ENCODE measurements at regions not wholly inside any gene's neighbourhood (a gene's known extent, or its start where the extent isn't known, plus 50 kb on each side); places are given as distances from the start of the nearest gene placed in this dataset.

DNA sequence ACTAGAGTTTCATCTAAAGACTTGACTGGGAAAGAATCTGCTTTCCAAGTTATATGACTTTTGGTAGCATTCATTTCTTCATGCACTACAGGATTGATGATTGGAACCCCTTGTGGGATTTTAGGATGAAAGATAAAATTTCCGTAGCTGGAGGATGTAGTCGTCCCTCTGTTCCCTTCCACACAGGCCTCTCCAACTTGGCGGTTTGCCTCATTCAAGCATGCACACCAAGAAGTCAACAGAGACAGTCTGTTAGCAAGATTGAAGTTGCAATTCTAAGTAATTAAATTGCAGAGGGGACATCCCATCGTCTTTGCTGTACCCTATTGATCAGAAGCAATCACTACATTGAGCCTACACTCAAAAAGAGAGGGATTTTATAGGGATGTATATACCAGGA, 777.4 kb upstream of the HS3ST1 start:
- TF ChIP-seq, protein P1, sequence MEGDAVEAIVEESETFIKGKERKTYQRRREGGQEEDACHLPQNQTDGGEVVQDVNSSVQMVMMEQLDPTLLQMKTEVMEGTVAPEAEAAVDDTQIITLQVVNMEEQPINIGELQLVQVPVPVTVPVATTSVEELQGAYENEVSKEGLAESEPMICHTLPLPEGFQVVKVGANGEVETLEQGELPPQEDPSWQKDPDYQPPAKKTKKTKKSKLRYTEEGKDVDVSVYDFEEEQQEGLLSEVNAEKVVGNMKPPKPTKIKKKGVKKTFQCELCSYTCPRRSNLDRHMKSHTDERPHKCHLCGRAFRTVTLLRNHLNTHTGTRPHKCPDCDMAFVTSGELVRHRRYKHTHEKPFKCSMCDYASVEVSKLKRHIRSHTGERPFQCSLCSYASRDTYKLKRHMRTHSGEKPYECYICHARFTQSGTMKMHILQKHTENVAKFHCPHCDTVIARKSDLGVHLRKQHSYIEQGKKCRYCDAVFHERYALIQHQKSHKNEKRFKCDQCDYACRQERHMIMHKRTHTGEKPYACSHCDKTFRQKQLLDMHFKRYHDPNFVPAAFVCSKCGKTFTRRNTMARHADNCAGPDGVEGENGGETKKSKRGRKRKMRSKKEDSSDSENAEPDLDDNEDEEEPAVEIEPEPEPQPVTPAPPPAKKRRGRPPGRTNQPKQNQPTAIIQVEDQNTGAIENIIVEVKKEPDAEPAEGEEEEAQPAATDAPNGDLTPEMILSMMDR (IDR thresholded peaks at IDR 0.05): no peak
- H3K79me2 ChIP-seq: no peaks in the 10 kb centered on the region
- no peaks in the 10 kb centered on the region for H3K27me3 ChIP-seq (ENCODE audit: control insufficient read depth, insufficient read depth, low read length)
- H3K9ac ChIP-seq: no peak overlapping the region
- no peak overlapping the region for H2AFZ ChIP-seq
- H3K36me3 ChIP-seq (ENCODE audit: control insufficient read depth, insufficient read depth, low read length): no peaks in the 10 kb centered on the region
- H3K27ac ChIP-seq: no peak overlapping the region
- no peak overlapping the region for H3K4me3 ChIP-seq (ENCODE audit: low read depth, low read length)
- H3K9me3 ChIP-seq (ENCODE audit: control insufficient read depth, low read length): no peaks in the 10 kb centered on the region
- no peak overlapping the region for H3K4me2 ChIP-seq (ENCODE audit: low read length)
- no peaks in the 10 kb centered on the region for H3K4me1 ChIP-seq

DNA sequence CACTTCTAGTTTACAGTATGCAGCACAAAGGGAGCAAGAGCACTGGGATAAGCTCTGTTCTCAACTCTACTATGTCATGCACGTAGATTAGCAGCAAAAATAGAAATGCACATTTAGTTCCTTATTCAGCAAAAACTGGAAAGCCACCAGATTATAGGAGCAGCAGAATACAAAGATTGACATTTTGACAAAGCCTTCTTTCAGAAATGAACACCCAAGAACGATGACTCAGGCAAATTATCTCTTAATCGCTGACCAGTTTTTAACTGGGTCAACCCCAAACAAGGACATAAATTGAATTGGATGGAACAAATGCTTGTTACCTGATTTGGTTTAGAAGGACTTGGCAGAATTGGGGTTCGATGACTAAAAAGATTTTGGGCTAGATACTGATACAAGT, 775.3 kb upstream of the HS3ST1 start:
- Histone ChIP-seq H2AFZ (no peak overlapping the region), H3K4me3 (ENCODE audit: low read depth, low read length) (no peak overlapping the region), H3K4me2 (ENCODE audit: low read length) (no peak overlapping the region), H3K9ac (no peak overlapping the region), H3K36me3 (ENCODE audit: control insufficient read depth, insufficient read depth, low read length) (no peaks in the 10 kb centered on the region), H3K4me1 (no peaks in the 10 kb centered on the region), H3K27ac (no peak overlapping the region), H3K79me2 (no peaks in the 10 kb centered on the region), H3K27me3 (ENCODE audit: control insufficient read depth, insufficient read depth, low read length) (no peaks in the 10 kb centered on the region), H3K9me3 (ENCODE audit: control insufficient read depth, low read length) (no peaks in the 10 kb centered on the region)
- TF ChIP-seq, protein P1 (IDR thresholded peaks at IDR 0.05): no peak

DNA sequence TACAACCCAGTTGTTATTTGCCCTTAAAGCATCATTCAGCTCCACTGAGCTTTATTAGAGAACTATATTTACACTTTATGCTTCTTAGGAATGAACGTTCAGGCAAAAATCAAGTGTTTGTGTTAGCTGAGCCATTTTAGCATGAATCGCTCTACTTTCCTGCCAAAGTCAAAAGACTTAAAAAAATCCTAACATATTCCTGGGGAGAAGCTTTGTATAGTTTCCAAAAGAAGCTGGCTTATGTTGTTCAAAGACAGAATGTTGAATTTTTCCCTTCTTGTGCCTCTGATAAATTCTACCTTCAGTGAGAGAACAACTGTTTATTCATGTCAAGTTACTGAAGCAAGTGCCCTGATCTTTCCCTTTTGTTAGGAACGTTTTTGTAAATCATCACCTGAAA, 771.5 kb upstream of the HS3ST1 start:
- H3K27ac ChIP-seq: no peak overlapping the region
- H3K27me3 ChIP-seq (ENCODE audit: control insufficient read depth, insufficient read depth, low read length): no peaks in the 10 kb centered on the region
- H2AFZ ChIP-seq: no peak overlapping the region
- no peaks in the 10 kb centered on the region for H3K9me3 ChIP-seq (ENCODE audit: control insufficient read depth, low read length)
- H3K4me2 ChIP-seq (ENCODE audit: low read length): no peak overlapping the region
- H3K9ac ChIP-seq: no peak overlapping the region
- no peaks in the 10 kb centered on the region for H3K36me3 ChIP-seq (ENCODE audit: control insufficient read depth, insufficient read depth, low read length)
- TF ChIP-seq, protein P1 (IDR thresholded peaks at IDR 0.05): no peak
- no peak overlapping the region for H3K4me3 ChIP-seq (ENCODE audit: low read depth, low read length)
- H3K4me1 ChIP-seq: no peaks in the 10 kb centered on the region
- H3K79me2 ChIP-seq: no peaks in the 10 kb centered on the region

DNA sequence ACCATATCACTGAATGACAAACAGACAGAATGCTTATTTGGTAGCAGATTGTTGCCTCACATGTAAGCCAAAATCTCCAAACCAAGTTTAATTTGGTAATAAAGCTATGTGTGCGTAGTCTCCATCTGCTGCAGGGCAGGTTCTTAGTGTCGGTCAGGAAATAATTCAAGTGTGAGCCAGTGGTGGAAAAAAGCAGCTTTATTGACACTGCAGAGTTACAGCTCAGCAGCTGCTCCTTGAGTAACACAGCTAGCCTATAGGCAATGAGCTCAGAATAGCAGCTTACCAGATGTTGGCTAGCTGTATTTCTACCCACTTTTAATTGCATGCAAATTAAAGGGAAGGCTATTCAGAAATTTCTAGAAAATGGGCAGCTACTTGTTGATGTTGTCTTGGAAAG, 757.8 kb upstream of the HS3ST1 start:
- H3K79me2 ChIP-seq: no peaks in the 10 kb centered on the region
- TF ChIP-seq, protein P1 (IDR thresholded peaks at IDR 0.05): no peak

More for the DNA sequence above, 757.8 kb upstream of the HS3ST1 start:
- Histone ChIP-seq H3K4me3 (ENCODE audit: low read depth, low read length) (no peak overlapping the region), H3K27ac (no peak overlapping the region), H3K4me1 (no peaks in the 10 kb centered on the region), H3K27me3 (ENCODE audit: control insufficient read depth, insufficient read depth, low read length) (no peaks in the 10 kb centered on the region), H3K9me3 (ENCODE audit: control insufficient read depth, low read length) (no peaks in the 10 kb centered on the region), H2AFZ (no peak overlapping the region), H3K36me3 (ENCODE audit: control insufficient read depth, insufficient read depth, low read length) (no peaks in the 10 kb centered on the region), H3K9ac (no peak overlapping the region), H3K4me2 (ENCODE audit: low read length) (no peak overlapping the region)
